ENCODE measurements at regions not wholly inside any gene's neighbourhood (a gene's known extent, or its start where the extent isn't known, plus 50 kb on each side); places are given as distances from the start of the nearest gene placed in this dataset.

- TF ChIP-seq CTCF (IDR thresholded peaks at IDR 0.05), result no peak
- TF ChIP-seq ZFX (IDR thresholded peaks at IDR 0.05; ENCODE audit: borderline replicate concordance), result no peak
These were observed 586.5 kb downstream of the IRX1 start for GRCh38 chr5:4182144-4182543.

Data from 22Rv1 (cell line).